Liver (tissue), 8 donors: ENCODE measurements at regions not wholly inside any gene's neighbourhood (a gene's known extent, or its start where the extent isn't known, plus 50 kb on each side); places are given as distances from the start of the nearest gene placed in this dataset.

Experiments
- DNase-seq: peaks from one replicate; pipeline ENCODE4 v3.0.0-alpha.2; 2017; ENCODE audit warnings: low spot score
- H3K27ac ChIP-seq, 2 donors: one replicate each; pipeline ENCODE4 v1.7.0; 2013; ENCODE audit warnings: inconsistent platforms in 2 of 2, low read length in 2 of 2, control low read depth in 1 of 2, low read depth in 1 of 2, mild to moderate bottlenecking in 1 of 2
- H3K27me3 ChIP-seq, 4 donors: one replicate each; pipeline versions ENCODE4 v1.6.1 to v1.7.0; 2013; ENCODE audit warnings: low read length in 3 of 4, inconsistent platforms in 1 of 4, mild to moderate bottlenecking in 1 of 4, moderate library complexity in 1 of 4; ENCODE audit not compliant: control insufficient read depth in 4 of 4, insufficient read depth in 4 of 4
- H3K36me3 ChIP-seq, 4 donors: one replicate each; pipeline versions ENCODE4 v1.6.1 to v1.7.0; 2013; ENCODE audit warnings: low read length in 3 of 4, mild to moderate bottlenecking in 3 of 4, low read depth in 1 of 4, moderate library complexity in 1 of 4; ENCODE audit not compliant: control insufficient read depth in 4 of 4, insufficient read depth in 3 of 4
- H3K4me1 ChIP-seq, 4 donors: one replicate each; pipeline versions ENCODE4 v1.6.1 to v1.7.0; 2013; ENCODE audit warnings: low read length in 3 of 4, mild to moderate bottlenecking in 3 of 4, moderate library complexity in 1 of 4; ENCODE audit not compliant: control insufficient read depth in 4 of 4, insufficient read depth in 4 of 4
- H3K4me3 ChIP-seq, 3 donors: one replicate each; pipeline versions ENCODE4 v1.6.1 to v1.7.0; 2013; ENCODE audit warnings: low read length in 3 of 3, control low read depth in 1 of 3, low read depth in 1 of 3, mild to moderate bottlenecking in 1 of 3
- H3K9ac ChIP-seq, 2 donors: one replicate each; pipeline ENCODE4 v1.7.0; 2013; ENCODE audit warnings: low read length in 2 of 2, mild to moderate bottlenecking in 2 of 2, moderate library complexity in 2 of 2, control low read depth in 1 of 2, low read depth in 1 of 2
- H3K9me3 ChIP-seq, 4 donors: one replicate each; pipeline versions ENCODE4 v1.6.1 to v1.7.0; 2013; ENCODE audit warnings: low read length in 3 of 4; ENCODE audit not compliant: control insufficient read depth in 4 of 4
- ATF3 ChIP-seq: IDR thresholded peaks from 2 replicates; pipeline ENCODE4 v1.6.1; 2016; ENCODE audit warnings: antibody characterized with exemption
- EGR1 ChIP-seq, 2 donors: IDR thresholded peaks; 2 replicates each; pipeline ENCODE4 v1.6.1; 2016 to 2018; ENCODE audit warnings: antibody characterized with exemption in 2 of 2, low read depth in 2 of 2
- FOXA1 ChIP-seq: IDR thresholded peaks from 2 replicates; pipeline ENCODE4 v1.6.1; 2016; ENCODE audit warnings: antibody characterized with exemption
- FOXA2 ChIP-seq: IDR thresholded peaks from 2 replicates; pipeline ENCODE4 v1.6.1; 2016; ENCODE audit warnings: antibody characterized with exemption
- GABPA ChIP-seq, 2 donors: IDR thresholded peaks in 1 of 2; conservative IDR thresholded peaks in 1 of 2; 2 replicates each; pipeline ENCODE4 v1.6.1; 2016; ENCODE audit warnings: antibody characterized with exemption in 2 of 2, mild to moderate bottlenecking in 1 of 2, moderate library complexity in 1 of 2
- HNF4A ChIP-seq, 2 donors: conservative IDR thresholded peaks; 2 replicates each; pipeline ENCODE4 v1.6.1; 2016; ENCODE audit warnings: antibody characterized with exemption in 2 of 2, mild to moderate bottlenecking in 2 of 2
- HNF4G ChIP-seq: IDR thresholded peaks from 2 replicates; pipeline ENCODE4 v1.6.1; 2016; ENCODE audit warnings: antibody characterized with exemption
- JUND ChIP-seq, 2 donors: IDR thresholded peaks; 2 replicates each; pipeline ENCODE4 v1.6.1; 2016; ENCODE audit warnings: antibody characterized with exemption in 2 of 2
- MAX ChIP-seq: IDR thresholded peaks from 2 replicates; pipeline ENCODE4 v1.6.1; 2016; ENCODE audit warnings: antibody characterized with exemption
- NR2F2 ChIP-seq: IDR thresholded peaks from 2 replicates; pipeline ENCODE4 v1.6.1; 2016; ENCODE audit warnings: antibody characterized with exemption
- RAD21 ChIP-seq, 2 donors: IDR thresholded peaks; 2 replicates each; pipeline ENCODE4 v1.6.1; 2016; ENCODE audit warnings: antibody characterized with exemption in 2 of 2, mild to moderate bottlenecking in 2 of 2
- REST ChIP-seq: IDR thresholded peaks from 2 replicates; pipeline ENCODE4 v1.6.1; 2016; ENCODE audit warnings: antibody characterized with exemption, mild to moderate bottlenecking
- RXRA ChIP-seq, 2 donors: IDR thresholded peaks; 2 replicates each; pipeline ENCODE4 v1.6.1; 2017 to 2018; ENCODE audit warnings: antibody characterized with exemption in 2 of 2, mild to moderate bottlenecking in 1 of 2
- SP1 ChIP-seq: IDR thresholded peaks from 2 replicates; pipeline ENCODE4 v1.6.1; 2018; ENCODE audit warnings: antibody characterized with exemption, mild to moderate bottlenecking
- TAF1 ChIP-seq: conservative IDR thresholded peaks from 2 replicates; pipeline ENCODE4 v1.6.1; 2016; ENCODE audit warnings: antibody characterized with exemption, mild to moderate bottlenecking
- YY1 ChIP-seq: IDR thresholded peaks from 2 replicates; pipeline ENCODE4 v1.6.1; 2016; ENCODE audit warnings: antibody characterized with exemption, mild to moderate bottlenecking
- ZBTB33 ChIP-seq: IDR thresholded peaks from 2 replicates; pipeline ENCODE4 v1.6.1; 2016; ENCODE audit warnings: antibody characterized with exemption
- WGBS: extraction: QIAGEN DNeasy Blood & Tissue Kit; methylation state at CpG from one replicate; pipeline ENCODE4 v1.1.7; 2013; 5-methylcytosine and 5-hydroxymethylcytosine counted together
- TF ChIP-seq, protein P1 (sequence below): fragments of 150-350 bp; IDR thresholded peaks from 2 replicates; pipeline ENCODE4 v1.5.1; 2017; ENCODE audit warnings: improper control_type of control experiment, low read depth, low read length; ENCODE audit not compliant: missing input control
- donor health status: healthy.
- donor health status: healthy.
- donor health status: healthy.
- donor health status: healthy.
- donor health status: healthy.

- TF ChIP-seq, protein P1, sequence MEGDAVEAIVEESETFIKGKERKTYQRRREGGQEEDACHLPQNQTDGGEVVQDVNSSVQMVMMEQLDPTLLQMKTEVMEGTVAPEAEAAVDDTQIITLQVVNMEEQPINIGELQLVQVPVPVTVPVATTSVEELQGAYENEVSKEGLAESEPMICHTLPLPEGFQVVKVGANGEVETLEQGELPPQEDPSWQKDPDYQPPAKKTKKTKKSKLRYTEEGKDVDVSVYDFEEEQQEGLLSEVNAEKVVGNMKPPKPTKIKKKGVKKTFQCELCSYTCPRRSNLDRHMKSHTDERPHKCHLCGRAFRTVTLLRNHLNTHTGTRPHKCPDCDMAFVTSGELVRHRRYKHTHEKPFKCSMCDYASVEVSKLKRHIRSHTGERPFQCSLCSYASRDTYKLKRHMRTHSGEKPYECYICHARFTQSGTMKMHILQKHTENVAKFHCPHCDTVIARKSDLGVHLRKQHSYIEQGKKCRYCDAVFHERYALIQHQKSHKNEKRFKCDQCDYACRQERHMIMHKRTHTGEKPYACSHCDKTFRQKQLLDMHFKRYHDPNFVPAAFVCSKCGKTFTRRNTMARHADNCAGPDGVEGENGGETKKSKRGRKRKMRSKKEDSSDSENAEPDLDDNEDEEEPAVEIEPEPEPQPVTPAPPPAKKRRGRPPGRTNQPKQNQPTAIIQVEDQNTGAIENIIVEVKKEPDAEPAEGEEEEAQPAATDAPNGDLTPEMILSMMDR = no peak
- TF ChIP-seq SP1 = no peak
- no peak for TF ChIP-seq MAX
- no peak for TF ChIP-seq ZBTB33
- TF ChIP-seq EGR1 (IDR thresholded peaks at IDR 0.05; ENCODE audit: low read depth in 2 of 2) = no peak
- TF ChIP-seq ATF3 = no peak
- TF ChIP-seq HNF4G = no peak
- no peak for TF ChIP-seq FOXA1
- no peak for TF ChIP-seq REST
- no peak for TF ChIP-seq RAD21 (IDR thresholded peaks at IDR 0.05)
- no peak for TF ChIP-seq YY1
- no peak for TF ChIP-seq GABPA (IDR thresholded peaks at IDR 0.05 in 1 of 2, conservative IDR thresholded peaks at IDR 0.05 in 1 of 2)
- no peak for TF ChIP-seq JUND (IDR thresholded peaks at IDR 0.05)
- no peak for TF ChIP-seq TAF1
- TF ChIP-seq HNF4A (conservative IDR thresholded peaks at IDR 0.05) = no peak
- no peak for TF ChIP-seq FOXA2
- no peak for TF ChIP-seq RXRA (IDR thresholded peaks at IDR 0.05)
- TF ChIP-seq NR2F2 = no peak
- 80% methylated on average over 5 of the region's 5 CpGs for WGBS
- H3K4me1 ChIP-seq = no peaks in the 10 kb centered on the region
- no peak for DNase-seq
- no peak overlapping the region for H3K27ac ChIP-seq
- H3K36me3 ChIP-seq = no peaks in the 10 kb centered on the region
- no peaks in the 10 kb centered on the region for H3K27me3 ChIP-seq
- H3K9ac ChIP-seq = no peak overlapping the region
- no peaks in the 10 kb centered on the region for H3K9me3 ChIP-seq
- H3K4me3 ChIP-seq = no peak overlapping the region
Observed at GRCh38 chr10:35705051-35705450, 63.0 kb upstream of the FZD8 start.

GRCh38 chr10:35704401-35704800 lies 62.3 kb upstream of the FZD8 start:
- no peaks in the 10 kb centered on the region for H3K36me3 ChIP-seq
- no peaks in the 10 kb centered on the region for H3K27me3 ChIP-seq
- H3K27ac ChIP-seq = no peak overlapping the region
- DNase-seq = no peak
- no peak overlapping the region for H3K9ac ChIP-seq
- H3K9me3 ChIP-seq = no peaks in the 10 kb centered on the region
- H3K4me1 ChIP-seq = no peaks in the 10 kb centered on the region
- H3K4me3 ChIP-seq = no peak overlapping the region
- TF ChIP-seq JUND (IDR thresholded peaks at IDR 0.05) = no peak
- TF ChIP-seq EGR1 (IDR thresholded peaks at IDR 0.05; ENCODE audit: low read depth in 2 of 2) = no peak
- TF ChIP-seq SP1 = no peak
- no peak for TF ChIP-seq FOXA1
- TF ChIP-seq YY1 = no peak
- TF ChIP-seq GABPA (IDR thresholded peaks at IDR 0.05 in 1 of 2, conservative IDR thresholded peaks at IDR 0.05 in 1 of 2) = no peak
- no peak for TF ChIP-seq NR2F2
- TF ChIP-seq ZBTB33 = no peak
- TF ChIP-seq RXRA (IDR thresholded peaks at IDR 0.05) = no peak
- TF ChIP-seq, protein P1 = no peak
- TF ChIP-seq HNF4G = no peak
- no peak for TF ChIP-seq TAF1
- TF ChIP-seq FOXA2 = no peak
- TF ChIP-seq RAD21 (IDR thresholded peaks at IDR 0.05) = no peak
